ENCODE measurements at regions not wholly inside any gene's neighbourhood (a gene's known extent, or its start where the extent isn't known, plus 50 kb on each side); places are given as distances from the start of the nearest gene placed in this dataset.

- CTCF ChIA-PET = no interaction called here
- POLR2A ChIA-PET = no interaction called here
- no peak for DNase-seq (ENCODE audit: extremely low spot score)
- no peak for TF ChIP-seq CTCF (IDR thresholded peaks at IDR 0.05; ENCODE audit: control extremely low read depth, extremely low read depth, low read depth, missing control alignments)
Measured at GRCh38 chr5:2383698-2384065, 367.8 kb downstream of the IRX2 start.

GRCh38 chr5:2382776-2383697 is 368.4 kb downstream of the IRX2 start:
- CTCF ChIA-PET = no interaction called here
- no peak for TF ChIP-seq CTCF (IDR thresholded peaks at IDR 0.05; ENCODE audit: control extremely low read depth, extremely low read depth, low read depth, missing control alignments)
- no peak for DNase-seq (ENCODE audit: extremely low spot score)
- POLR2A ChIA-PET = no interaction called here

- POLR2A ChIA-PET = no interaction called here
- TF ChIP-seq CTCF (IDR thresholded peaks at IDR 0.05; ENCODE audit: control extremely low read depth, extremely low read depth, low read depth, missing control alignments) = no peak
- DNase-seq (ENCODE audit: extremely low spot score) = no peak
- CTCF ChIA-PET = interaction anchor here (2.1 kb wide), 1 partner anchor 22 kb away, joined by 4 read pairs; no protein-coding TSS in a partner anchor
Measured at GRCh38 chr5:2381861-2382260, 369.6 kb downstream of the IRX2 start.

GRCh38 chr5:2381070-2381469 is 370.4 kb downstream of the IRX2 start:
- POLR2A ChIA-PET = no interaction called here
- CTCF ChIA-PET = interaction anchor here (2.1 kb wide), 1 partner anchor 23 kb away, joined by 4 read pairs; no protein-coding TSS in a partner anchor
- no peak for TF ChIP-seq CTCF (IDR thresholded peaks at IDR 0.05; ENCODE audit: control extremely low read depth, extremely low read depth, low read depth, missing control alignments)
- no peak for DNase-seq (ENCODE audit: extremely low spot score)

GRCh38 chr5:2378976-2379375 is 372.5 kb downstream of the IRX2 start:
- CTCF ChIA-PET = no interaction called here
- DNase-seq (ENCODE audit: extremely low spot score) = no peak
- no peak for TF ChIP-seq CTCF (IDR thresholded peaks at IDR 0.05; ENCODE audit: control extremely low read depth, extremely low read depth, low read depth, missing control alignments)

GRCh38 chr5:2378108-2378507 is 373.4 kb downstream of the IRX2 start:
- no peak for DNase-seq (ENCODE audit: extremely low spot score)
- POLR2A ChIA-PET = no interaction called here
- TF ChIP-seq CTCF (IDR thresholded peaks at IDR 0.05; ENCODE audit: control extremely low read depth, extremely low read depth, low read depth, missing control alignments) = no peak
- CTCF ChIA-PET = no interaction called here

More at GRCh38 chr5:2378976-2379375, 372.5 kb downstream of the IRX2 start:
- POLR2A ChIA-PET = no interaction called here
